ENCODE measurements at regions not wholly inside any gene's neighbourhood (a gene's known extent, or its start where the extent isn't known, plus 50 kb on each side); places are given as distances from the start of the nearest gene placed in this dataset.
A peak's percentile ranks its signal among the peaks of the same experiment; 100 is the strongest.

DNA sequence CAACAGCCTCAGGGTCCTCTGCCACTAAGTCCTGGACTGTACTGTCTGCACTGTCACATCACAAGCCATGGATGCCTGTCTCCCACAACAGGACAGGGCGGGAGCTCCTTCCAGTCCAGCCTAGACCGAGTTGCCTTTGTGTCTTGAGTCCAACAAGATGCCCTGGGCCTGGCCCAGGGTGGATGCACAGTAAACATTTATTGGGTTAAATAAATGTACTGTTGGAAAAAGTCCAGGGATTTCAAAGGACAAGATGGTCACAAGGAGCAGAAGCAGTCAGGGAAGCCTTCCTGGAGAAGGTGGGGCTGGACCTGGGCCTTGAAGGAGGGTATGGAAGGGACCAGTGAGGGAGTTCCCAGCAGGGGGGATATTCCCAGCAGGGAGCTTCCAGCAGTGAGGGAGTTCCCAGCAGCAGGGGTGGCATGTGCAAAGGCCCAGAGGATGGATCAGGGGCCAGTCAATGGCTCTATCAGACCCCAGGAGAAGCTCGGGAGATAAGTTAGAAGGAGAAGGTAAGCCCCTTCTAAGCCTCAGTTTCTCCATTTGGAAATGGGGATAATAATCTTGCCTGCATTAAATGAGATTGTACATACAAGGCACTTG, 72.7 kb upstream of the NEURL1B start:
- DNase-seq, result no peak

DNA sequence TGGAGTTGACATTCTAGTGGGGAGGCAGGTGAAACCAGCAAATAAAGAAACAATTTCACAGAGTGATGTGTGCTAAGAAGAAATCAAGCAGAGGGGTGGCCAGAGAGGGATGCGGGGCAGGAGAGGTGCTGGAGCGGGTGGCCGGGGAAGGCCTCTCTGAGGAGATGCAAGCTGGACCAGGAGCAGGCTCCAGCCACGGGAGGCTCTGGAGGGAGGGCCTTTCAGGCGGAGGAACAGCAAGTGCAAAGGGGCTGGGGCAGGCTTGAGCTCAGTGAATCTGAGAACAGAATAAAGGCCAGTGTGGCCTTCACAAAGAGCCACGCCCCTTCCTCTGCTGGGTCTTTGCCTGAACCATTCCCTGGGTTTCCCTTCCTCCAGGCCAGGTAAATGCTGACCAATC, 73.2 kb upstream of the NEURL1B start:
- no peak for DNase-seq

DNA sequence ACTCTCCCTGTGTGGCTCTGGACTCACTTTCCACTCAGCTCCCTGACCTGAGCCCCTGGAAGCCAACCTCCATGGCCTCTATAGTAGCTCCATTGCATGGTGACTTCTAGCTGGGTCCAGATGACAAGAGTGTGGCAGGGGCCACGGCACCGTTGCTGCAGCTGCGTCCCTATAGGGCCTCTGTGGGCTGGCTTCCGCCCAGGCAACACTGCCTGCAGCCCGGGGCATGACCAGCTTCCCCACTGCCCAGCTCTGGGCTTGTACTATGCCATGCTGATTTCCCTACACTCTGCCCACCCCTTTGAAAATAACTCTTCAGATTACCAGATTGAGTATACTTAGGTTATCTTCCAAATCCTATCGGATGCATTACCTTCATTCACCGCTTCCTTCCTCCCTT, 73.8 kb upstream of the NEURL1B start:
- DNase-seq, result no peak

DNA sequence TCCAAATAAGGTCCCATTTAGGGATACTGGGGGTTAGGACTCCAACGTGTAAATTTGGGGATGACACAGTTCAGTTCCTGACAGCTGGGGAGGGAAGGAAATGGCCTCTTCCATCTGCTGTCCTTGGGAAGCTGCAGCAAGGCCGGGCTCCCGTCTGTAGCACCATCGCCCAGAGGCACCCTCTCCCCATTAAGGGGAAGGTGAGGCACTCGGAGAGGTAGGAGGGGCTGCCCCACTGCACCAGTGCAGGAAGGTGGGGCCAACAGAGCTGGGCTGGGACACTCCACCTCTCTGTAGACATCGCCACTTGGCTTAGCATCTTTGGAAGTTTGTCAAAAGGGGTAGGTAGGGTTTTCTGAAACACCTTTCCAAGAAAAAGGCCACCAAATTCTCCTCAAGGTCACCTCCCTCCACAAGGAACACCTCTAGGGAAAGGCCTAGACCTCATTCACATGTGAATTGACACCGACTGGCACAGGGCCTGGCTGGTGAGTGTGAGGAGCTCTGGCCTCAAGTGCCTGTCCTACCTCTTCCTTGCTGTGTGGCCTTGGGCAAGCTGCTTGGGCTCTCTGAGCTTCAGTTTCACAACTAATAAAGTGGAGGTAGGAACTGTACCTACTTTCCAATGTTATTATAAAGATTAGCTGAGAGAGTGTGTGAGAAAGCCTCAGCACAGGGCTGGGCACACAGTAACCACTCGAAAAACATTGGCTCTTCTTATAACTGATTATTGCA, 75.0 kb upstream of the NEURL1B start:
- DNase-seq, result no peak

DNA sequence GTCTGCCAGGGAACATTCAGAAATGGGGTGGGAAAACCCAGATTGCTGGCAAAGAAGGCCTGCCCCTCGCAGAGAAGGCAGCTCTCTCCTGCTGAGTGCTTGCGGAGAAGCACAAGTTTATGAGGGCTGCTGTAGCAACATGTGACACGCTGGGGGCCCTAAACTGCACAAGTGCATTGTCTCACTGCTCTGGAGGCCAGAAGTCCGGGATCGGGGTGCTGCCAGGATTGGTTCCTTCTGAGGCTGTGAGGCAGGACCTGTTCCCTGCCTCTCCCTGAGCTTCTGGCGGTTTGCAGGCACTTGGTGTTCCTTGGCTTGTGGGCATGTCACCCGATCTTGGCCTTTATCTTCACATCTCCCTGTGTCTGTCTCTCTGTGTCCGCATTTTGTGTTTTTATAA, 75.6 kb upstream of the NEURL1B start:
- no peak for DNase-seq

DNA sequence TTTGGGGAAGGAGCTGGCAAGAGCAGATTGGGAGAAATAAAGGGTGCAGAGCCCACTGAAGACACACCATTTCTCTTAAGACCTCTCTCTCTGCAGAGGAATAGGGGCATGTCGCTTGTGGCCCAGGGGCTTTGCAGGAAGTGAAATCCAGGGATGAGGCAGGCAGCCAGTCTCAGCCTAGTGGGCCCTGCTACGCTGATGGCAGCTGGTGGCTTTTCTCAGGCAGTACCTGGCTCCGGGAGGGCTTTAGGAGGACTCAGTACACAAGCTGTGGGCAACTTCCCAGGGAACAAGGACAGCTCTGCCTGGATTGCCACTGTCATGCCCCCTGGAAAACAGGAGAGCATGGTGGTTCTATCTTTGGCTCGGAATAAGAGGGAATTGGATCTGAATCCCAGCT, 76.2 kb upstream of the NEURL1B start:
- no peak for DNase-seq

DNA sequence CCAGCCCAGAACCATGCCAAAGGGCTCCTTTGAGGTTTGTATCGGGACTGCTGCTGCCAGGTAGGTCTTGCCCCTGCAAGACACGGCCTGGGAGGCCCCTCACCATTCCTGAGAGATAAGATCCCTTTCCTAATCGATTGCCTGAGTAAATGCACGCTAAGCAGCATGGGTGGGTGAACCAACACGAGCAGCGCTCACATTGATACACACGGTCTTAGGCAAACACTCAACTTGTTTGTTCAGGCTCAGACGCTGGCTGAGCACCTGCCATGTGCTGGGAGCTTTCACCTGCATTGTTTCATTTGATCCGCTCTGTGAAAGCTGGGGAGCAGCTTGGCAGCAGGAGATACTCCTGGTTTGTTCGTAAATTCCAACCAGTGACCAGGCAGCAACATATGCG, 76.9 kb upstream of the NEURL1B start:
- peak; percentile 75 for DNase-seq

DNA sequence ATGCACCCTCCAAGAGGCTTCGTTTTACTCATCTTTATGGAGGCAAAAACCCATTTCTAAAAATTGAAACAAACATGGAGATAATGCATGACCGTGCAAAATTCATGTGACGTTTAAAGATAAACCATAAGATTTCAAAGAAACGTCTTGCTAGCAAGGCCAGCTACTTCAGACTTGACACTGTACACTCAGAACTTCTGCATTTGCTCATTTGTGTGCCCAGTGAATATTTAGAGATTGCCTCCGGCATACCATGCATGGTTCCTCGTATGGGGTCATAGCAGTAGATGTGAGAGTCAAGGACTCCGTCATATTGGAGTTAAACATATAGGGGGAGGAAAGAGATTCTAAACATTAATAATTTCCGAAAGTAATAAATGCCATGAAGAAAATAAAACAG, 78.6 kb upstream of the NEURL1B start:
- no peak for DNase-seq

DNA sequence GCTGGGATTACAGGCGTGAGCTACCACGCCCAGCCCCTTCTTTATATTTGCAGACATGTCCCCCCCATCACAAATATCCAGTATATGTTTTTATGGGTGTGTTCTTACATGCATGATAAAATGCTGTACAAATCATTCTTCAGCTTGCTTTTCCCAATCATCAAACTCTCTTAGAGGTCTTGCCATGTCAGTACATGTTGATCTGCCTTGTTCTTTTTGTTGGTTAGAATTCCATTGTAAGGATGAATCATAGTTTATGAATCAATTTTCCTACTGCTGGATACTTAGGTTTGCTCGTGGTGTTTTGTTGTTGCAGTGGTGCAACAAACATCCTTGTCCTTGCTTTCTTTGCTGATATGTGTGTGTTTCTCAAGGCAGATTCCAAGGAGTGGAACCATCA, 79.9 kb upstream of the NEURL1B start:
- DNase-seq, result no peak

DNA sequence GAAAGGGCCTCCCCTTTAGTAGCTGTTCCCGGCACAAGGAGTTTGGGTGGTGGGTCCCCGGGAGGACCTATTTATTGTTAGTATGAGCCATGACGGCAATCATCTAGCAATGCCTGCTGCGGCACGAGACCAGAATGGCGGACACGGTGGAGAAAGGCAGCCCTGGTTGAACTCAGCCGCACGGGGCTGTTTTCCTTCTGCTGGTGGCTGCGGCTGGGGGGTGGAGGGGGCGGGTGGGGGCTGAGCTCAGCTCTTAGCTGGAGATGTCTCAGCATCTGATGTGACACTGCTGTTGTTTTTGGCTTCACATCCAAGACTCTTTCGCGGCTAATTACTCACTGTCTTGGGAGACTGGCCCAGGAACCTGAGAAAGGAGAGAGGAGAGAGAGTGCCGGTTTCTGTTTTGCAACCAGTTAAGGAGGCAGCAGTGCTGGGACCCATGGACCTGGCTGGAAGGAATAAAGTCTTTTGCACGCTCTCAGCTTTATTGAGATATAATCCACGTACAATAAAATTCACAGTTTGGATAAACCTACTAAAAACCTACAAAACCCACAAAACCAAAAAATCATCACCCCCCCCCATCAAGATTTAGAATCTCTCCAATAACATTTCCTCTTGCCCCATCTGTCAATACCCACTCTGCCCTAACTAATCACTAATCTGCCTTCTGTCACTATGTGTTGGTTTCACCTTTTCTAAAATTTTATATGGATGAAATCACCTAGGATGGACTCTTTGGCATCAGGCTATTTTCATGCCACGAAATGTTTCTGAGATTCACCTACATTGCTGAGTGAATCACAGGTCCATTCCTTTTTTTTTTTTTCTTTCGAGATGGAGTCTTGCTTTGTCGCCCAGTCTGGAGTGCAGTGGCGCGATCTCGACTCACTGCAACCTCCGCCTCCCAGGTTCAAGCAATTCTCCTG, 81.8 kb upstream of the NEURL1B start:
- DNase-seq, result no peak

DNA sequence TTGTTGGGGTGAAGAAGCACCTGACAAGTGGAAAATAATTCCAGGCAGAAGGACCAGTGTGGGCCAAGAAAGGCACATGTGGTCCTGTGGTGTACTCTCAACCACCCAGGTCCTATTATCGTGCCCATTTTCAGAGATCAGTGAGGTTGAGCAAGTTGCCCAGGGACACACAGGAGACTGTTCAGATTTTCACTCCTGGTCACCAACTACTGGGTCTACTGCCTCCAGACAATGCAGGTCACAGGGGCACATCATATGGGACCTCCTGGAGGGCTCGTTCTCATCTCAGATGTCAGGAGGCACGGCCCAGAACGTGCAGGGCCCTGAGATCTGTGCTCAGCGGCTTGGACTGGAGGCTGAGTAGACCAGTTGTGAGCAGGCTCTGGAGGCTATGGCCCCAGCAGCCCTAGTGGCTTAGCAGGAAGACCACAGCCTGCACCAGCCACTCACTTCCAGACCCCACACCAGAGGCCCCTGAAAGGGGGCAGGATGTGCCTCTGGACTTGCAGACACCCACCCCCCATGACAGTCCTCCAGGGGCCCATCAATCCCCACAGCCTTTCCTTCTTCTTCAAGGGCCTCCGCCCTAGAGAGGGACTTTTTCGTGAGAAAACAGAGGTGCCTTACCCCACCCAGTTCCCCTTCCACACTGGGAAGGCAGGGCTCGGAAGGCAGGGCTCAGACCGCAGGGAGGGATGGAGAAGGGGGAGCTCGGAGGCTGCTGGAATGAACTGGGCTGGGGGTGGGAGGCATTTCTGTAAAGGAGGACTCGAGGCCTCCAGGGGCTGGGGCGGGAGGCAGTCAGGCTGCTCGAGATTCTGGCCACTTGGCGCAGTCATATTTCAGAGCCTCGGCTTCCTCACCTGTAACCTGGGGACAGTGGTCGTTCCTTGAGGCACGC, 82.7 kb upstream of the NEURL1B start:
- DNase-seq, result no peak

DNA sequence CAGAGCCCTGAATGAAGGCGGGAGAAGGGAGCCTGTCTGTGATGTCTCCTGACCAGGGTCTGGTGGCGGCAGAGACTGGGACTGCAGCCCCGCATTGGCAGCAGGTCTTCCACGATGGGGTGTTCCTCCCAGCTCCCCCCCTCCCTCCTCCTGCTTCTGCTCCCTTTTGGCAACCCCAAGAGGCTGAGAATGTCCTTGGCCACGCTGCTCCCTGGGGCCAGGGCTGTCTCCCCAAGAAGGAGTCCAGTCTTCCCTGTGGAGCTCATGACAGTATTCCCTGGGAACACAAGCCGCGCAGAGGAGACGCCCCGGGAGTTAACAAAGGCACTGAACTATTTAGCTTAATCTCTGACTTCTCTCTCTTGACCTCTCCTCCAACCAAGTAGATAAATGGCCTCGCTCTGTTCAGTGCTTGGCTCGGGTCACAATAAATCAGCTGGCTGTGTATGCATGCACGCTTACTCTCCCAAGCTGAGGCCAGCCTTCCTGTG, 84.0 kb upstream of the NEURL1B start:
- DNase-seq, result no peak

DNA sequence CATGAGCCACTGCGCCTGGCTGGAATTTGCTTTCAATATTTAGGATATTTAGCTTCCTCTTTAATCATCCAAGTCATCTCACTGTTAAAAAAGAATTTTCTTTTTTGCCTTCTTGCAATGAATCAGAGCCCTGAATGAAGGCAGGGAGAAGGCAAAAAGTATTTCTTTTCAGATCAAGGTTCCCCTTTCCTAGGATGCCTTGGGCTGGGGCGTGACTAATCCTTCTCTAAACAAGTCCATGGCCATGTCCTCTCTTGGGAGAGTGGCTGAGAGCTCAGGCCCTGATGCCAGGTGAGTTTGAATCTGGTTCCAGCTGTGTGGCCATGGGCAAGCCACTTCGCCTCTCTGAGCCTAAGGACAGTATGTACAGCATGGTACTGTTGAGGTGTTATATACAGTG, 84.8 kb upstream of the NEURL1B start:
- DNase-seq, result no peak

DNA sequence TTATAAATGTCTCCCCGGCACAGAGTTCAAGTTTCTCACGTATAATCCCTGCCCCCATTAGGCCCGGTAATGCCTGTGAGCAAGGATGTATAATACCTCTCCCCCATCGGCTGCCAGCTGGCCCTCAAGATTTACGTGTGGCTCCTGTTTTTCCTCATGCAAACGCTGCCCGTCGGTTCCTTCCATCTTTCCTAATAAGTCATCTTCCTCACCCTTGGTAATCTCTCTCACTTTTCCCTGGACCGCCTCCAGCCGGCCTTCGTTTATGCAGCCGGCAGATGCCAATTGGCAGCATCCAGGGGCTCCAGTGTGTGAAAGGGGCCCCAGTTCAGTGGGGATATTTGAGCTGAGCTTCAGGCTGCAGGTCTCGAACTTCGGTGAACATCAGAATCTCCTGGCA, 86.5 kb upstream of the NEURL1B start:
- no peak for DNase-seq

DNA sequence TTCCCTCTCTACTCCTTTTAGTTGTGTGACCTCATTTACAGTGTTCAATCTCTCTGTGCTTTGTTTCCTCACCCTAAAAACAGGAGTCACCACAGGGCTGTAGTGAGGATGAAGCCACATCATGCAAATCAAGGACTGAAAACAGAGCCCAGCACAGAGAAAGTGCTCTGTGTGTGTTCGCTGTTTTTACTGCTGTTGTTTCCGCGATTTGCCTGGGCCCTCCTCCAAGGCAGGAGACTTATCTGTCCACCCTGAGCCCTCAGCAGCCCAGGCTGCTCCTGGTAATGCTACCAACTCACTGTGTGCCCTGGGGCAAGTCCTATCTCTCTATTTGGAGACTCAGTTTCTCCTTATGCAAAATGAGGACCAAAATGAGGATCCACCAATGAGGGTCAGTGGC, 87.2 kb upstream of the NEURL1B start:
- no peak for DNase-seq

DNA sequence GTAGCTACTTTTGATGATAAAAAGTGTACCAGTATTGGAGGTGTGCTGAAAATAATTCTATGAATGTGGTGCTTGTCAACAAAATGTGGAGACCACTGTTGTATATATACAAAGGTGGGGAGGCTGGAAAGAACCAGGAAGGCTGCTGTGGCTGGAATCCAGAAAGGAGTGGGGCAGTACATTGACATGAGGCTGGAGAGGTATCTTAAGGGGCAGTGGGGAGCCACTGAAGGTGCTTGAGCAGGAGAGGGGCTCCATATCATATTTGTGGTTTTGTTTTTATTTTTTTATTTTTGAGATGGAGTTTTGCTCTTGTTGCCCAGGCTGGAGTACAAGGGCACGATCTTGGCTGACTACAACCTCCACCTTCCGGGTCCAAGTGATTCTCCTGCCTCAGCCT, 87.9 kb upstream of the NEURL1B start:
- no peak for DNase-seq

DNA sequence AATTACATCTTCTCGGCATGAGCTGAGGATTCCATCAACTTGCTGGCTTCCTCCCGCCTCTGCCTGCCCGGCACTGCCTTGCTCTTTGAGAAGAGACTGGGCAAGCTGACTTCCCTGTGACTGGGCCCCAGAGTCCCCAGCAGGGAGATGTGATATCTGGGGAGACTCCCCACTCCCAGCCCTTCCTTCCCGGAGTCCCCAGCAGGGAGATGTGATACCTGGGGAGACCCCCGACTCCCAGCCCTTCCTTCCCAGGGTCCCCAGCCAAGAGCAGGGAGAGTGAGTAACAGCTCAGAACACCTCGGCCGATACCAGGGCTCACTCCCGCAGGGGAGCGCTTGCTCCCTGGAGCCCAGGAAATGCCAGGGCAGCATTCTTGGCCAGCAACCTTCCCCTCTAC, 90.1 kb upstream of the NEURL1B start:
- no peak for DNase-seq

DNA sequence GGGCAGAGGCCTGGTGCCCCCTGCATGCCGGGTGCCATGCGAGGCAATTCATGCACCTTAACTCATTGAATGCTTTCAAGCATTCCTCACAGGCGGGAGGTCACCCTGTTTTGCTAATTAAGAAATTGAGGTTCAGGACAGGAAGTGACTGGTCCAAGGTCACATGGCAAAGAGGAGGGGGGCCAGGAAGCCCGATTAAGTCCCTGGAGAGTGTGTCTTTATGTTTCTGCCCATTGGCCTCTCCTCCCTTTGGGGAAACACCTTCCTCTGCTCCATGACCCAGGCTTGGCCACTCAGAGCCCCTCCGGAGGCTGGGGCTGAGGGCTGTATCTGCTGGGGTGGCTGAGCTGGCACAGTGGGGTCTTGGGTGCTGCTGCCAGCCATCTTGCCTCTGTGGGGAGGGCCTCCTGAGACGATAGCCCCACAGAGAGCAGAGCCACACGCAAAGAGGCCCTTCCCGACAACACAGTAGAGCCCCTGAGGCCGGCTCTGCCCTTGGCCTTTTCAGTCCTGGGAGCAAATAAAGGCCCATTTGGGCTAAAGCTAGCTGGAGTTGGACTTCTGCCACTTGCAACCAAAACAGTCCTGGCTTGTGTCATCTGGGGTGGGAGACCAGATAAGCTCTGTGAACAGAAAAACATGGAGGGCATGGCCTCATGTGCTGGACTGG, 90.8 kb upstream of the NEURL1B start:
- no peak for DNase-seq

DNA sequence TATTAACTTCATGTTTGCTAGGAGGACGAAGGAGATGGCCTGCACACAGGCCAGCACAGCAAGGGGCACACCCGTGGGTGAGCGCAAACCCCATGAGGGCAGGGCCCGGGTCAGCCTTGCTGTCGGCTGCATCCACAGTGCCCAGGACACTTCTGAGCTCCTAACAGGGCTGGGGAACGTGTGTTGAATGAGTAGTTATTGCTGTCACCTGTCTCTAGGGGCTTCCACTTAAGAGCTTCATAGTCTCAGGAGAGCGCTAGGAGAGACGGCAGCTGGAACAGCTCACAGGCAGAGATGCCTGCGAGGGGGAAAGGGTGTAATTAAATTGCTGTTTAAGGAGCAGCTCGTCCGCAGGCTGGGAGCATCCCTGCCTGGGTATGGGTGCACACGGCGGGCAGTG, 91.4 kb upstream of the NEURL1B start:
- no peak for DNase-seq

DNA sequence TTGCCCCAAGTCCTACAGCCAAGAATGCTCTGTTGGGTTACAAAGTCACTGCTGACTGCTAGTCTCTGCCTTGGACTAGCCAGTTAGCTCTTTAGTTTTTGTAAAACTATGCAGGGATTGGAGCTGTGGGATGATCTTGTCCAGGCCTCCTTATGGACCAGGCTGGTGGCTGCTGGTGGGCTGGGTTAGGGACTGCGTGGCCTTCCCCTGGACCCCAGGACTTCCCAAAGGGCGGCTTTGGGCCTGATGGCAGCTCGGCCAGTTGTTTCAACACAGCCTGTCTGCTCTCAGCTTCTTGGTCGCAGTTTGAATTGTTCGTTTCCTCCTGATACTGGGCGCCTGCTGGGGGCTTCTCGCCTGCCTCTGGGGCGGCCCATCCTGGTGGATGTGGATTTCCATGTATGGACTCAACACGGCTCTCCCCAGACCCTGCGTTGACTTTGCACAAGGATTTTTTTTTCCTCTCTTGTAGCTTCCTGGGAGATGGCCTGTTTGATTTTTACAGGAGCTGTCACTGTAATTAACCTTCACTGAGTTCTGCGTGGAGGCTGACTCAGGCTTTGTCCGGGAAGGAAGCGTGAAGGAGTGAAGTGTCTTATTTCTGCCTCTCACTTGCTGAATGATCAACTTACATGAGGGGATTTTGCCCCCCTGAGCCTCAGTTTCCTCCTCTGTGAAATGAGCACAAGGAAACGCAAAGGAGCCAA, 91.9 kb upstream of the NEURL1B start:
- no peak for DNase-seq

DNA sequence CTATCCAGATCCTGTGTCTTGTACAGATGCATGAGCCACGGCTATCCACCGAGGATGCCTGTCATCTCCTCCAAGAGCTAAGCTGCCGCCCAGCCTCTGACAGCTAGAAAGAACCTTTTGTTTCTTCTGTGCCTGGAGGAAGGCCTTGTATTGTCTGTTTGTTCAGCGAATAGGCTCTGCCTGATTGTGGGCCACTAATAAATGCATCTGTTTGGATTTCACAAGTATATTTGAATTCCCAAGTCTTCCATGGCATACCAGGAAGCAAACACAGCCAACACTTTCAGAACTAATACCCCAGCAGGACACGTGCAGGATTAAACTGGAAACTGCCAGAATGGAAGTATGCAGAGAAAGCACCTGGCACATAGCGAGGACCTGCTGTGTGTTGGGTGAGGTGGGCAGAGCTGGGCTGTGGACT, 92.7 kb upstream of the NEURL1B start:
- no peak for DNase-seq

DNA sequence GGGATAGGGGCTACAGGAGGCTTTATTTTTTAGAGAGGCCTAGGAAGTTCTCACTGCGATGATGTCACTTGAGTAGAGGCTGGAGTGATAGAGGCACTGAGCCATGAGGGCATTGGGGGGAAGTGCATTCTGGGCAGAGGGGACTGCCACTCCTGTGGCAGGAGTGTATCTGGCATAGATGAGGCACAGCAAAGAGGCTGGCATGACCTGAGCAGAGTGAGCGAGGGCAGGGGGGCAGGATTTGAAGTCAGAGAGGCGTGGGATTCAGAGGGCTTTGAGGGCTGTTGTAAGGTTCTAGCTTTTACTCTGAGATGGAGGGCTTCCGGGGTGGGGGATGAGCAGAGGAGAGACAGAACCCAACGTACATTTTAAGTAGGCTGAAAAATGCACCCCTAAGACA, 91.9 kb upstream of the SH3PXD2B start:
- DNase-seq, result no peak
